Fibroblast of mammary gland (primary cell): ENCODE measurements at regions not wholly inside any gene's neighbourhood (a gene's known extent, or its start where the extent isn't known, plus 50 kb on each side); places are given as distances from the start of the nearest gene placed in this dataset.

Experiments
- DNase-seq: peaks from one replicate; pipeline ENCODE4 v3.0.0-alpha.2; 2010; ENCODE audit warnings: low read depth
- H3K4me3 ChIP-seq: 2 replicates; pipeline ENCODE4 v1.5.1; 2011; ENCODE audit warnings: low read depth, mild to moderate bottlenecking, low read length, moderate library complexity; ENCODE audit not compliant: control insufficient read depth
- TF ChIP-seq, protein P1 (sequence below): conservative IDR thresholded peaks from 2 replicates; pipeline ENCODE4 v1.5.1; 2011; ENCODE audit warnings: low read depth, low read length, inconsistent platforms; ENCODE audit not compliant: control insufficient read depth, insufficient read depth

DNA sequence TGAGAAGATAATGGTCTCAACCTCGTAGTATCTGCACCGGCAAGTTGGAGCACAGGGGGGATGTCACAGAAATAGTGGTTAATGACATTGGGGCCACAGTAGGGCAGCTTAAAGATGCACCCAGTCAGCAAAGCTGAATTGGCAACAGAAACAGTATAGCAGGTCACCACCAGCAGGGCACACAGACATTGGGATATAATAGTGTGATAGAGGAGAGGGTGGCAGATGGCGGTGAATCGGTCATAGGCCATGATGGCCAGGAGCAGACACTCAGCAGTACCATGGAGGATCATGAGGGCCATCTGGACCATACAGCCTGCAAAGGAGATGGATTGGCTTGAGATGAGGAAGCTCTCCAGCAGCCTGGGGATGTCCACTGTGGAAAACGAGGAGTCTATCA, 106.0 kb upstream of the OR9Q1 start:
- TF ChIP-seq, protein P1, sequence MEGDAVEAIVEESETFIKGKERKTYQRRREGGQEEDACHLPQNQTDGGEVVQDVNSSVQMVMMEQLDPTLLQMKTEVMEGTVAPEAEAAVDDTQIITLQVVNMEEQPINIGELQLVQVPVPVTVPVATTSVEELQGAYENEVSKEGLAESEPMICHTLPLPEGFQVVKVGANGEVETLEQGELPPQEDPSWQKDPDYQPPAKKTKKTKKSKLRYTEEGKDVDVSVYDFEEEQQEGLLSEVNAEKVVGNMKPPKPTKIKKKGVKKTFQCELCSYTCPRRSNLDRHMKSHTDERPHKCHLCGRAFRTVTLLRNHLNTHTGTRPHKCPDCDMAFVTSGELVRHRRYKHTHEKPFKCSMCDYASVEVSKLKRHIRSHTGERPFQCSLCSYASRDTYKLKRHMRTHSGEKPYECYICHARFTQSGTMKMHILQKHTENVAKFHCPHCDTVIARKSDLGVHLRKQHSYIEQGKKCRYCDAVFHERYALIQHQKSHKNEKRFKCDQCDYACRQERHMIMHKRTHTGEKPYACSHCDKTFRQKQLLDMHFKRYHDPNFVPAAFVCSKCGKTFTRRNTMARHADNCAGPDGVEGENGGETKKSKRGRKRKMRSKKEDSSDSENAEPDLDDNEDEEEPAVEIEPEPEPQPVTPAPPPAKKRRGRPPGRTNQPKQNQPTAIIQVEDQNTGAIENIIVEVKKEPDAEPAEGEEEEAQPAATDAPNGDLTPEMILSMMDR, result no peak
- no peak overlapping the region for H3K4me3 ChIP-seq
- DNase-seq, result no peak

DNA sequence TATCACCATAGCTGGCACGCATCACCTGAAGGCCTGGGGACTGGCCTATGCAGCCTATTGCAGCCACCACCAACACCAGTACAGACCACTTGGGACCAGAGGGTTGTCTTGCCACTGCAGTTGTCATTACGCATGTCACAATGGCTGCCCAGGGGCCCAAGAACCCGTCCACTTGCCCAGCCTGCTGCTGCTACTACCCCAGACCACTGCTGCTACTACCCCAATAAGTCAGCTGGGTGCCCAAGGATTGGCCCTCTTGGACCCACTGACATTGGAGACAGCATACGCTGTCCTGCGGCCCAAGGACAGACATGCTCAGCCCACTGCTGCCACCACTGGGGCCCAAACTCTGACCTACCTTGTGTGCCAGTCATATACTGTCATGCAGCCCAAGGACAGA, 102.7 kb upstream of the OR9Q1 start:
- no peak for DNase-seq
- TF ChIP-seq, protein P1, result no peak
- no peak overlapping the region for H3K4me3 ChIP-seq

DNA sequence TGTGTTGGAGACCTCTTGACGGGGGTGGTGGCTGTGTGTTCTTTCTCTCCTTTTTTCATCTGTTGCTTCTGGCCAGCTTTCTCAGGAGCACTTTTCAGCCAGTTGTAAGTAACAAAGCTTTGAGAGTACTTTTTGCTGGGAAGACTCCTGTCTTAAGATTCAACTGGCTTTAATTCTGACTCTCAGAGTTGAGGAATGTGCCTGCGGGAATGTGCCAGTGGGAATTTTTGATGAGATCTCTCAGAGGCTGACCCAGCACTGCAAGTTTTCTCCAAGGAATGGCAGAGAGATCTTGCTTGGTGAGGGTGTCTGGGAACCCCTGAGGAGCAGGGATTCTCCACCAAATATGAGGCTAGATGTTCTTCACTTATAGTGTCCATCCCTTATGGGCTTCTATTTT, 91.6 kb upstream of the OR9Q1 start:
- TF ChIP-seq, protein P1, result no peak
- no peak overlapping the region for H3K4me3 ChIP-seq
- DNase-seq, result no peak

DNA sequence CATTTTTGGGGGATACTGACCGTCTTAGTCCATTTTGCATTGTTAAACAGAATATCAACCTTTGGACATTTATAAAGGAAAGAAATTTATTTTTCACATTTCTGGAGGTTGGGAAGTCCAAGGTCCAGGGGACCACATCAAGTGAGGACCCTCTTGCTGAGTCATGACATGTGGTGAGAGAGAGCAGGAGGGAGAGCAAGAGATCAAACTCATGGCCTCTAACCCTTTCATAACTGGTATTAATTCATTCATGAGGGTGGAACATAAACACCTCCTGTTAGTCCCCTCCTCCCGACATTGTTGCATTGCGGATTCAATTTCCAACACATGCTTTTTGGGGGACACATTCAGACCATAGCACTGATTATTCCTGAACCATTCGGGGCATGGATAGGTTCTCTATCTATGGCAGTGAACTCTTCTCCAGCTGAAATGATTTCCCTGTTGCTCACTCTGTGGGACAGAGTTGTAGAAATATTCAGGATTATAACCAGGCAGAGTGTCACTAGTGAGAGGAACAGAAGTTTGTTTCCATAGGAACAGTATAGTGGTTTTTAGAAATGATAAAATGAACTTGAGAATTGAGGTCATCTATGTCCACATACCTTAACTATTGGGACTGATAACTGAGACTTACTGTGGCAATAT, 88.2 kb upstream of the OR9Q1 start:
- TF ChIP-seq, protein P1, result no peak
- H3K4me3 ChIP-seq, result no peak overlapping the region
- DNase-seq, result no peak

DNA sequence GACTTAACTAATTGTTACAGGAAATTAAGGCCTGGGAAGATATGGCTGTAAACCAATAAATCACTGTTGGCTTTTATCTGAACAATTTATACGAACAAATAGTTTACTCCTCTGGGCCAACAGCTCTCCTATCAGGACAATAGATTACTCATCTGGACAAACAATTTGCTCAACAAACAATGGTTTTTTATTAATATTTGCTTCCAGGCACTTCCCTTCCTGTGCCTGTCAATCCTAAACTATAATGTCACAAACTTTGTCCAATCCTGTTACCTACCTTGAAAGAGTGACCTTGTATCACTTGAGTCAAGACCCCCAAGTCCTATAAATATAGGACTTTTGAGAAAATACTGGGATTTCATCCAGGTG, 87.6 kb upstream of the OR9Q1 start:
- TF ChIP-seq, protein P1, result no peak
- no peak for DNase-seq
- no peak overlapping the region for H3K4me3 ChIP-seq

DNA sequence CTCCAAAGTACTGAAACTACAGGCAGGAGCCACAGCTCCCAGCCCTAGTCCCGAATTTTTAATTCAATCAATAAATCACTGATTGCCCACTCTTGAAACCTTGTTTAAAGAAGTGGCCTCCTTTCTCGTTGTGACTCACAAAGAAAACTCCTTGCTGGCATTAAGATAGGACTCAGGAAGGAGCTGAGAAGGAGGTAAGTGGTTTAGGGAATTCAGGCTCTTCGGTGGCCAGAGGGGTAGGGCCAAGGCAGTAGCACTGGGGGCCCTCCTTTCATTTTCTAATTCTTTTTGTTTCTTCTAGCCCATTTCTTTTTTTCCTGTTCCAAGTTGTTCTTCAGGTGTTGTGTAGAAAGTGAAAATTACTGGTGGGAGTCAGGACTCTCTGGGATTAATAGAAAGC, 86.2 kb upstream of the OR9Q1 start:
- no peak overlapping the region for H3K4me3 ChIP-seq
- TF ChIP-seq, protein P1, result no peak
- DNase-seq, result no peak

DNA sequence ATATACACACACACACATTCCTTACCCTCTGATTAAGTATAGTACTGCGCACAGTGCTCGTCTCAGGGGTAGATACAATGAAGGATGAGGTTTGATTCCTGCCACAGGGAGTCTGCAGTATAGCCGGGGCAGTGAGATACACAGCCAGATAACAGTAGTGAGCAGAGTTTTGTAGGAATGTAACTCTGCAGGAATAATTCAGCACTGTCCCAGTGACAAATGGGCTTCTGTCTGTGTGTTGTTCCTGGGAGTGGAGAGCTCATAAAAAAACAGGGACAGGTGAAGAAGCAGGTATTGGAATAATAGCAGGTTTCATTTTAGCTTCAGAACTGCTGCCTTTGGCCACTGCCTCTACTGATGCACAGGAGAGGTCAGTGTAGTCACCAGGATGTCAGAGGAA, 85.3 kb upstream of the OR9Q1 start:
- no peak for DNase-seq
- TF ChIP-seq, protein P1, result no peak
- H3K4me3 ChIP-seq, result no peak overlapping the region
